IPS DF 4.7 (cell line): ENCODE measurements at regions not wholly inside any gene's neighbourhood (a gene's known extent, or its start where the extent isn't known, plus 50 kb on each side); places are given as distances from the start of the nearest gene placed in this dataset.

Experiments used
- DNase-seq: peaks from one replicate; pipeline ENCODE4 v3.0.0-alpha.2; 2013; ENCODE audit warnings: low spot score; ENCODE audit errors: extremely low read depth

- DNase-seq: no peak
These were observed 145.5 kb upstream of the POU5F2 start for GRCh38 chr5:93886917-93887361.

GRCh38 chr5:93886098-93886806 lies 144.9 kb upstream of the POU5F2 start:
- DNase-seq: no peak

GRCh38 chr5:93884254-93884653 lies 142.9 kb upstream of the POU5F2 start:
- DNase-seq: no peak

- DNase-seq: no peak
These were observed 142.1 kb upstream of the POU5F2 start for GRCh38 chr5:93883459-93883858.

GRCh38 chr5:93875693-93876092 lies 134.3 kb upstream of the POU5F2 start:
- no peak for DNase-seq

GRCh38 chr5:93874491-93874890 lies 133.1 kb upstream of the POU5F2 start:
- no peak for DNase-seq

GRCh38 chr5:93874080-93874479 lies 132.7 kb upstream of the POU5F2 start:
- DNase-seq: no peak

- no peak for DNase-seq
These were observed 131.9 kb upstream of the POU5F2 start for GRCh38 chr5:93873211-93873736.

GRCh38 chr5:93870649-93871048 lies 129.2 kb upstream of the POU5F2 start:
- no peak for DNase-seq

GRCh38 chr5:93868851-93869250 lies 127.5 kb upstream of the POU5F2 start:
- no peak for DNase-seq

- DNase-seq: no peak
These were observed 108.9 kb upstream of the POU5F2 start for GRCh38 chr5:93850311-93850710.

- DNase-seq: no peak
These were observed 104.0 kb upstream of the POU5F2 start for GRCh38 chr5:93845376-93845775.

- no peak for DNase-seq
These were observed 90.0 kb upstream of the POU5F2 start for GRCh38 chr5:93831449-93831848.

- DNase-seq: no peak
These were observed 89.5 kb upstream of the POU5F2 start for GRCh38 chr5:93830893-93831292.

GRCh38 chr5:93829346-93829745 lies 87.9 kb upstream of the POU5F2 start:
- no peak for DNase-seq

- no peak for DNase-seq
These were observed 80.6 kb upstream of the POU5F2 start for GRCh38 chr5:93821891-93822415.

GRCh38 chr5:93819668-93820067 lies 78.3 kb upstream of the POU5F2 start:
- no peak for DNase-seq

- DNase-seq: no peak
These were observed 69.4 kb upstream of the POU5F2 start for GRCh38 chr5:93810780-93811179.

GRCh38 chr5:93809430-93809829 lies 68.0 kb upstream of the POU5F2 start:
- DNase-seq: no peak

- DNase-seq: no peak
These were observed 66.4 kb upstream of the POU5F2 start for GRCh38 chr5:93807846-93808245.

GRCh38 chr5:93805616-93806379 lies 64.4 kb upstream of the POU5F2 start:
- no peak for DNase-seq
